HL-60 (cell line): ENCODE measurements at regions not wholly inside any gene's neighbourhood (a gene's known extent, or its start where the extent isn't known, plus 50 kb on each side); places are given as distances from the start of the nearest gene placed in this dataset.

Experiments used
- GABPA ChIP-seq: IDR thresholded peaks from 2 replicates; pipeline ENCODE4 v1.6.1; 2012; ENCODE audit warnings: low read depth
- POLR2AphosphoS5 ChIP-seq: IDR thresholded peaks from 2 replicates; pipeline ENCODE4 v1.6.1; 2012; ENCODE audit warnings: low read depth
- REST ChIP-seq: IDR thresholded peaks from 2 replicates; pipeline ENCODE4 v1.6.1; 2012; ENCODE audit warnings: low read depth; ENCODE audit not compliant: insufficient replicate concordance
- SPI1 ChIP-seq: IDR thresholded peaks from 2 replicates; pipeline ENCODE4 v1.6.1; 2012; ENCODE audit warnings: low read depth, mild to moderate bottlenecking, borderline replicate concordance
- TF ChIP-seq, protein P1 (sequence below): IDR thresholded peaks from one replicate; pipeline ENCODE4 v1.5.1; 2011; ENCODE audit warnings: low read length, control low read depth, inconsistent platforms; ENCODE audit not compliant: insufficient read depth

GRCh38 chr1:67590329-67590728 is 94.7 kb upstream of the GADD45A start:
- TF ChIP-seq, protein P1, sequence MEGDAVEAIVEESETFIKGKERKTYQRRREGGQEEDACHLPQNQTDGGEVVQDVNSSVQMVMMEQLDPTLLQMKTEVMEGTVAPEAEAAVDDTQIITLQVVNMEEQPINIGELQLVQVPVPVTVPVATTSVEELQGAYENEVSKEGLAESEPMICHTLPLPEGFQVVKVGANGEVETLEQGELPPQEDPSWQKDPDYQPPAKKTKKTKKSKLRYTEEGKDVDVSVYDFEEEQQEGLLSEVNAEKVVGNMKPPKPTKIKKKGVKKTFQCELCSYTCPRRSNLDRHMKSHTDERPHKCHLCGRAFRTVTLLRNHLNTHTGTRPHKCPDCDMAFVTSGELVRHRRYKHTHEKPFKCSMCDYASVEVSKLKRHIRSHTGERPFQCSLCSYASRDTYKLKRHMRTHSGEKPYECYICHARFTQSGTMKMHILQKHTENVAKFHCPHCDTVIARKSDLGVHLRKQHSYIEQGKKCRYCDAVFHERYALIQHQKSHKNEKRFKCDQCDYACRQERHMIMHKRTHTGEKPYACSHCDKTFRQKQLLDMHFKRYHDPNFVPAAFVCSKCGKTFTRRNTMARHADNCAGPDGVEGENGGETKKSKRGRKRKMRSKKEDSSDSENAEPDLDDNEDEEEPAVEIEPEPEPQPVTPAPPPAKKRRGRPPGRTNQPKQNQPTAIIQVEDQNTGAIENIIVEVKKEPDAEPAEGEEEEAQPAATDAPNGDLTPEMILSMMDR = no peak
- TF ChIP-seq POLR2AphosphoS5 = no peak
- TF ChIP-seq SPI1 = peak; percentile 68
- no peak for TF ChIP-seq GABPA
- no peak for TF ChIP-seq REST
